ENCODE measurements at regions not wholly inside any gene's neighbourhood (a gene's known extent, or its start where the extent isn't known, plus 50 kb on each side); places are given as distances from the start of the nearest gene placed in this dataset.
"Not testable (repeated sequence)": the region's sequence is repeated elsewhere in the genome, so short reads cannot be mapped to it uniquely, and the experiment has no call there.

DNA sequence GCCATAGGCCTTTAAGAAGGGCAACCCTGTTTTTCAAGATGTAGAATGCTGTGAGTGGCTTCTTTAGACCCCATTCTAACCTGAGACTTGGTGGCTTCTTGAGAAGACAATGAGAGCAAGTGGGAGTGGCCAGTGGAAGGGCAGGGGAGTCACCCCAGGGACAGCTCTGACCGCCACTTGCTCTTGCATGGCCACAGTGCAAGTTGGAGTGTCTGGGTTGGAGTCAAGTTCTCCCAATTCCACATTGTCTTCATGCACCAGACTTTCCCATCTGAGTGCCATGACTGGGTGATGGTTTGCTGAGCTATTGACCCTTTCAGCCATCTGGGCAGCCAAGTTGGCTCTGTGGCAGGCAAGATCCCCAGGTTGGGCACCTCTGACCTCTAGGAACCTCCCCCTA, 148.0 kb upstream of the SKOR2 start:
- DNase-seq = no peak

DNA sequence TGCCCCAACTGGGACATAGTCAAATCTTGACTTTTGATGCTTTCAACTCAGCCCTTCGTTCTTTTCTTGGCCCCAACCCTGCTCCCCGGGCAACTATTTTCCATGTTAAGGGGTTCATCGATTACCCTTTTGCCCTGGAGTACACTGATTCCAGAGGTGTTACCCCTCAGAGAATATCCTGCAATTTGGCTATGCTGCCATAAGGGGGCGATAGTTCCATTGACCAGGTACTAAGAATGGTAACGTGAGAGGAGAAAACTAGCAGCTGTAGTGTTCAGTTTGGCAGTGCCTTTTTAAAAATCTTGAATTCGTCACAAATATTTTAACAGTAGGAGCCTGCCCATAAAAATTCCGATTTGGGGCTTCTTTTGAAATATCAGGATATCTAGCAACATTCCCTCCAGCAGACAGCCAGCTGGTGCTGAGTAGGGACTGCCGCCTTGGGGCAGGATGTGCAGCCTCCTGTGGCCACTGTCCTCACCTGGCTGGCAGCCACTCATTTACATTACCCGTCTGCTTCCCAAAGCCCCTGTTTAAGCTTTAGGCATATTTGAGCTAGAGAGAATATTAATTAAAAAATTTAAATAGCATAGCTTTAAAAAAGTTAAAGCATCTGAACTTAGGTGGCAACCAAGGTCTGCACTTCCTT, 146.3 kb upstream of the SKOR2 start:
- no peak for DNase-seq

DNA sequence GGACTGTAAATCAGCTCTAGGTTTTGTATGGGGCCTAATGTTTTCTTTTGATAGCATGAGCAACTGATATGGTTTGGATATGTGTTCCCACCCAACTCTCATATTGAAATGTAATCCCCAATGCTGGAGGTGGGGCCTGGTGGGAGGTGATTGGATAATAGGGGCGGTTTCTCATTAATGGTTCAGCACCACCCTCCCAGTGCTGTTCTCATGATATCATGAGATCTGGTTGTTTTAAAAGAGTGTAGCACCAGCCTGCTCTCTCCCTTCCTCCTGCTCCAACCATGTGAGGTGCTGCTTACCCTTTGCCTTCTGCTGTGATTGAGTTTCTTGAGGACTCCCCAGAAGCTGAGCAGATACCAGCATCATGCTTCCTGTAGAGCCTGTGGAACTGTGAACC, 140.2 kb upstream of the SKOR2 start:
- no peak for DNase-seq

DNA sequence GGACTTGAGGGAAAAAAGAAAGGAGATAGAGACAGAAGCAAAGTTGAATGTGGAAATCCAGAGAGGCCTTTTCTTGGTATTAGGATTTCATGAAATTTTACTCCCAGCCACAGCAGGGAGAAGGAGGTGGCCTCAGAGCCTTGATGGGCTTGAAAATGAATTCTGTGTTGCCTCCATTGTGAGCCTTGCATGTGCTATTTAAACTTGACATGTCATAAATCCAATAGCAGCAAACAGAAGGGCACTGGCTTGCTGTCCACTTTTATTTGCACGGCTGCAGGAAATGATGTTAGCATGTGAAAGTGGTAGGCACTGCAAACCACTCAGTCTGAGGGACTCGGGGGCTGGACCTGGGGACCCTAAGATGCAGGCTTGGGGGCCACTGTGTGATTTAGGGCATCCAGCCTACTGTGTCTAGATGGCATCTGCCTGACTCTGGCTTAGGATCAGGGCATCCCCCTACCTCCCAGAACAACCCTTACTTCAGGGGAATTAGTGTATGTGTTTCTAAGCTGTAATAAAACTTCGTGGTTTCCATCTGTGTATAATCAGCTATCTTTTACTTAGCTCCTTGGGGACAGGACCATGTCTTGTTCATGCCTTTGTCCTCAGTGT, 139.1 kb upstream of the SKOR2 start:
- no peak for DNase-seq

DNA sequence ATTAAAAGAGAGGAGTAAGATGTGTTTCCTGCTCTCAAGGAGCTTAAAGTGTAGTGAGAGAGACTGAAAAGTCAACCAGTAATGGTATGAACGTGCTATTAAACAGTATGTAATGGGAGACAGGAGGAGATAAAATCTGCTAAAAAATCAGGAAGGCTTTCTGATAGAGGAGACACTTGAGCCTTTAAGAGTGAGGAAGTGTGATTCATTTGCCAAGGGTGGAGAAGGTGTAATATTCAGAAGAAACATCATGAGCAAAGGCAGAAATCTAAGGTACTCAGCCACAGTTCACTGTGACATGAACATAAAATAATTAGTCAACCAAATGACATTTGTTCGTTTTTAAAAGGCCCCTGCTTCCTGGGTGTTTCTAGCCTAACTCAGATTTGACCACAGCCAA, 137.8 kb upstream of the SKOR2 start:
- no peak for DNase-seq

DNA sequence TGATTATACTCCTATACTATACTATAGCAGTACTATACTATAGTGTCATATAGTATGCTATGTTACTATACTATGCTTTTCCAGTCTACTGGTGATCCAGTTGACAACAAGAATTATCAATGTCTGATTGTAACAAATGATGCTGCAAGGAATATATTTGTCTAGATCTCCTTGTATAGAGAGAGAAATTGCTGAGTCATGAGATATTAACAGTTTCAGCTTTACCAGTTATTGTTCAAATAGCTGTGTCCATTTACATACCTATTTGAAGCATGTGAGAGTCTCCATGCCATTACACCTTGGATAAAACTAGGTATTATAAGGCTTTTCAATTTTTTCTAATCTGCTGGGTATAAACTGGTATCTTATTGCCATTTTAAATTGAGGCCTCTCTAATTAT, 136.4 kb upstream of the SKOR2 start:
- DNase-seq = no peak

DNA sequence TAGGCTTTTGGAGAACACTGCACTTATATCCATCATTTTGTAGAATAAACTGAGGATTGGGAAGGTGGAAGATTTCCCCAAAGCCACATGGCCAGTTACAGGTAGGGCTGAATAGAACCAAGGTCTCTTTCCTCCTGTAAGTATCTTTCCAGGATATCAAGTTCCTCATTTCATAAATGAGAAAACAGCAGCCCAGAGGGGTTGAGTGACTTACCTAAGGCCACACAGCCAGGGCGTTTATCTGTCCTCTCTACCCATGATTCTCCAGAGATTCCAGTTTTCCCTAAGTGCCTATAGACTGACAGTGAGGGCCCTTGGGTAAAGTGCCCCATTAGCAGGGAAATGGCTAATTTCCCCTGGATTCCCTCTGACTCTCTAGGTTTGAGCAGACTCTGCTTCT, 132.3 kb upstream of the SKOR2 start:
- no peak for DNase-seq

DNA sequence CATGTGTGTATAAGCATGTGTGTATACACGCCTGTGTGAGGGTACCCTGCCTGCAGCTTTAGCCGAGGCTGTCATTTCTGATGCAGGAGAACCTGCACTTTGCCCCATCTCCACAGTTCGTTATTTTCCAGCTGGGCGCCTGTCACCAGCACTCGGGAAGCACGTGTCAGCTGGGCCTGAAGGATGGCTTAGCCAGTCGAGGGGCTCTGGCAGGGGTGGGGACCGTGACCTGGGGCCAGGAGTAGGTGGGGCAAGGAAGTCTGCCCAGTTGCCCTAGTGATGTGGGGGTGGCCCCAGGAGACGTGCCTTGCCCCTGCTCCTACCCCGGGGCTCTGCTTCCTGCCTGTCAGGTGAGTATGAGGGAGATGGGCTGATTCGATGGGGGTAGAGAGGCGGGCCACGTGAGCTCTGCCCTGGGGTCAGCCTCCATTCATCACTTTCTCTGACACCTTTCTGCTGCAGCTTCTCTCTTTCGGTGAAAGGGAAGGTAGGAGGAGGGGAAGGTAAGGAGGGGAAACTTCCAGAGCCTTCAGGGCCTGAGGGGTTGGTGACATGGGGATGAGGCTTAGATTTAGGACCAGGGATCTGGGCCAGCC, 130.6 kb upstream of the SKOR2 start:
- no peak for DNase-seq

DNA sequence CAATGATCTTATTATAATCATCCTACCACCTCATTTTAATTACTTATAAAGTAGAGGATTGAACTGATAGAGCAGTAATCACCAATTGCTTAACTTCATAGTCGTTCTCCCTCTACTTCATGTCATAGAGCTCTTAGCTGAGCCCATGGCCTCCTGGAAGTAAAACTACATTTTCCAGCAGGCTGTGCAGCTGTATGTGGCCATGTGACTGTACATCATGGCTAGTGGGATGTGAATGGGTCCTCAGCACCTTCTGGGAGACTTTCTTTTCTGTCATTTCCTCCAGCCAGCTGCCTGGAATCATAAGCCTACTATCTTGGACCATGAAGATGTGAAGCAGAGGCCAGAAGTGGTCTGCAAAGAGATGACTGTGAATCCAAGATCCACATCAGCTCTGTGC, 128.7 kb upstream of the SKOR2 start:
- no peak for DNase-seq

DNA sequence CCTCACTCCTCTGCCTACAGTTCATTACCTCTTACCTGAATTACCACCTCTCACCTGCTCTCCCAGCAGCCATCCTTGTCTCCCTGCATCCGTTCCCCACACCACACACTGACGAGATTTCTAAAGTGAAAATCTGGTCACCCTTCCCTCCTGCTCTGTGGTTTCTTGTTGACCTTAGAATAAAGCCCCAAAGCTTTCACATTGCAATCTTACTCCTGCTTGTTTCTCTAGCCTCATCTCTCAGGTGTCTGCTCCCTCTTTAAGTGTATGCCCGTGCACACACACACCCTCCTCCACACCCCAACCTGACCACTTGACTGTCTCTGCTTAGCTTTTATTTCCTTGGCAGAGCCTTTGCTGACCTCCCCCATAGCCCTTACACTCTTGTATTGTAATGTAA, 122.0 kb upstream of the SKOR2 start:
- no peak for DNase-seq

DNA sequence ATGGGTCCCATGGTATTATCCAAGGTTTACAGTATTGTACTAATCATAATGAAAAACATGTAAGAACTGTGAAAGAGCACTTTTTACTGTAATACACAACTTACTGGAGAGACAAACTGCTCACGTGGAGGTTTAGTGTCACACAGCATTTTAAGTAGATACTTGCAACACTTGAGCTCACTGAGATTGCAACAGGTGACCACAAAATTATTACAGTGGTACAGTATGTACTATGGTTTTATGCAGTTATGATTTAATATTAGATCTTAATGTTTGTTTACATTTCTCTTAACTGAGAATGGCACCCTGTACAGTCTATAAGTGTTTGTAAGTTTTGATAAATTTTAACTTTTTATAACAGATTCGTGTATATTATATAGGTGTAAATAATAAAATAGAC, 118.6 kb upstream of the SKOR2 start:
- no peak for DNase-seq

DNA sequence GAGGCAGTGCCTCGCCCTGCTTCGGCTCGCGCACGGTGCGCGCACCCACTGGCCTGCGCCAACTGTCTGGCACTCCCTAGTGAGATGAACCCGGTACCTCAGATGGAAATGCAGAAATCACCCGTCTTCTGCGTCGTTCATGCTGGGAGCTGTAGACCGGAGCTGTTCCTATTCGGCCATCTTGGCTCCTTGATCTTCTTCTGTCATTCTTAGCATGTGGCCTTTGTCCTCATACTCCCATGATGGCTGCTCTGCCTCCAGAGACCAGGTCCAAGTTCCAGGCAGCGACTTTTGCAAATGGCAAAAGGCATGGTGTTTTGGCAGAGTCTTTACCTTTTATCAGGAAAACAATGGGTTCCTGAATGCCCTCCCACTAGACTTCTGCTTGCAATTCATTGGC, 102.6 kb upstream of the SKOR2 start:
- DNase-seq = not testable (repeated sequence)

DNA sequence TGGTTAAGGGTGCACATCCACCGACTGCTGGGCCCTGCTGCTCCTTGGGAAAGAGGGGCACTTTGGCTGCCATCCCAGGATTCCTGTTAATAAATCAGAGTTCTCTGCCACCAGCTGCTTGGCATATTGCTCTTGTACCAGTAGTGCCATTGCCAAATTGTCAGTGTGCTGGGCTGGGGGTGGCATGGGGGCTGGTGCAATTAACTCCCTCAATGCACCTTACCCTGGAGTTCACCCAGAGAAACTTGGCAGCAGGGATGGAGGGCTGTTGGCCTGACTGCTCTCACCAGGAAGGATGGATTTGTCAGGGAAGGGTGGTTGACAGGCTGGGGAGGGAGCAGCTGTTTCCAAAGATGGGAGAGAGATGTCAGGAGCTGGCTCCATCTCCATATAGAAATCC, 94.6 kb upstream of the SKOR2 start:
- DNase-seq = no peak

DNA sequence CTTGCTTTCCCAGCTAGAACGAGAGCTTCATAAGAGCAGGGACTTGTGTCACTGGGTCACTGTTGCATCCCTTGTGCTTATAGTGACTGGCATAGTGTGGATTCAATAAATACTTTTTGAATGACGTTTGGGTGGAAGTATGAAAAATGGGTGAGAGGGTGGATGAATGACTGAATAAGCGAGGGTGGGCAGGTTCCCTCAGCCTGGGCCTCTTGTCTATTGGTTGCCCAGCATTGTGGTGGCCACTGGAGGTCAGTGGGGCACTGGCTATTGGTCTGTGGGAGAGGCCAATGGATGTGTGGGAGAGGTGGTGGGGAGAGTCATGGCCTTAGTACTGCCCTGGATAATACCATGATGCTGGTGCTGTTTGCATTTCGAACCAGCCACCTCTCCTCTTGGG, 93.8 kb upstream of the SKOR2 start:
- no peak for DNase-seq

DNA sequence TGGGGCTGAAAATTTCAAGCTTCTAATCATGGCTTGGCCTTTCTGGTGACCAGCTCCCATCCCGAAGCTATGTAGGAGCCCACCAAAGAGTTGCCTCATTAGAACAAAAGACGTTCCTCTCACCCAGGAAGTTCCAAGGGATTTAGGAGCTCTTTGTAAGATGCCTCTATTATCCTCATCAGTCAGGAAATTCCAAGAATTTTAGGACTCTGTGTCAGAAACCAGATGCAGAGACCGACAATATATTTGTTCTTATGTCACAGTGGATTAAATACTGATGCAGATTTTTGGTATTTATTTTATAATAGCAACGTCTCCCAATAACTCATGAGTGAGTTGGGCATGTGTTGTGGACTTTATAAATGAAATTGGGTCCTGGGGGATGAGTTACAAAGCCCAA, 91.8 kb upstream of the SKOR2 start:
- no peak for DNase-seq

DNA sequence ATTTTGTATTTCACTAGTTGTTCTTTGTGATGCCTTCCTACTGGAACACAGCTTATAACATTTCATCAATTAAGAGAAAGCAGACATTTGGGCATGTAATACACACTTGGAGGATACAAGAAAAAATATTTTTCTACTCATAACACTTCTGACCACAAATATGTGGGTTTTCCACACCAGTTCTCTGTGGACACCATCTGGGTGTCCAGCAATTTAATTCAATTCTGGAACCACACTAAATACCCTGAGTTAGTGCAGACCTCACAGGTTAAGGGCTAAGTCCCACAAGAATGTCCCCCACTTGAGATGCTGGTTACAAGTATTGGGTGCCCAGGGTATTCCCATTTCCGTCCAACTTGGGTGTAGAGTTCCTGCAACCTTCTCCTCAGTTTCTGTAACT, 91.1 kb upstream of the SKOR2 start:
- DNase-seq = no peak

DNA sequence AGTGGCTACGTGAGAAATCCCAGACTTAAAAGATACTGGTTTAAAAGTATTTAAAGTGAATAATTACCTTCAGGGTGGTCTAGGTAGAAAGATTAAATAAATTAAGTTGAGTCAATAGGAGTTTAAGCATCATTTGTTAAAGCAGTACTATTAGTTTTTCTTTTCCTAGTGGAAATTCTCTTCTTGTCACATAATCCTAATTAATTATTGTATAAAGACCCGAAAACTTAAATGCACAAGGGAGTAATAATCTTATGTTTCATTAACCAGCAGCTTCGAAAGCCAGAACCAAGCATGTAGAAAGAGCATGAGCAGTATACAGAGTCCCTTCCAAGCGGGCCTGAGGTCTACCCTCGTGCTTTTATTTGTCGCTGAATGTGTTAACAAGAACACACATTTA, 90.2 kb upstream of the SKOR2 start:
- no peak for DNase-seq

DNA sequence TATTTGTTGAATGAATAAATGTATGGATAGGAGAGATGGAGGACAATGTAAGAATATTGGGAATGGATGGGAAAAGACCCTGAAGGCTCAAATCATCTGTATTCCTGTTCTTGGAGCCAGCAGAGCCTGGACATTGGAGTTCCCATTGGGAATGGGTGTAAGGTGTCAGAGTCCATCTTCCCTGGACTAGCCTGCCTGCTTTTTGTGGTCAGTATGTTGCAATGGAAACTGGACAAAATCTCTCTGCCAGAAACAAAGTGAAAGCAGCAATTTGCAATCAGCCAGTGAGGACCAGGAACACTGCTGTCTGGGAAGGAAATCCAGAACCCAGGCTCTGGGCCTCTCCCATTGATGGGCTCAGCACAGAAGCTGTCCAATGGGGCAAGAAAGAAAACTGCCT, 83.5 kb upstream of the SKOR2 start:
- no peak for DNase-seq

DNA sequence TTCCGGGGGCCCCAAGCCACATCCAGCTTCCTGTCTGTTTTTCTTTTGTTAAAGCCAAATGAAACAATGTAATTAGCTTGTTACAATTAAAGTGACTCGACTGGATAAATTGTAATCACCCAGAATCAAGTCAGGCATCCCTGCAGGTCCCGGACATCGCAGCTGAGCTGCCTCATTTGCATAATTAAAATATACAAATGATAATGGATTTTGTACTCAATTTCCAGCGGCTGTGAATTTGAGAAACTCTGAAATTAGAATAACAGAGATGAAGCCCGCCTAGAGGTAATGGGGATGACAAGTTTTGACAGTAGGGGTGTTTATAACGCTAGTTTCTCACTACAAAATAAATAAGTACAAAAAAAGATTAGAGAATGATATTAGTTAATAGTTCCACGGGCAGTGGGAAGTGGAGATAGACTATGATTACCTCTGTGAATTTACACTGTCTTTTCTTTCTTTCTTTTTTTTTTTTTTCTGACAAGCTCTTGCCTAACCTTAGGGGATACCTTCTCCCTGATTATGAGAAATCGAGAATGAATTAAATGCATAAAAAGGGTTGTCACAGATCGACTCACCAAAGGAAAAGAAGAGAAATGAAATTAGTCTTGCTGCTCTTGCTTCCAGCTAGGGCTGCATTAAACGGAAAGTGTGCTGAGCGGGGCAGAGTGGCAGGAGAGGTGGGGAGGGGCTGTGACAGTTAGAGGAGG, 82.6 kb upstream of the SKOR2 start:
- no peak for DNase-seq

DNA sequence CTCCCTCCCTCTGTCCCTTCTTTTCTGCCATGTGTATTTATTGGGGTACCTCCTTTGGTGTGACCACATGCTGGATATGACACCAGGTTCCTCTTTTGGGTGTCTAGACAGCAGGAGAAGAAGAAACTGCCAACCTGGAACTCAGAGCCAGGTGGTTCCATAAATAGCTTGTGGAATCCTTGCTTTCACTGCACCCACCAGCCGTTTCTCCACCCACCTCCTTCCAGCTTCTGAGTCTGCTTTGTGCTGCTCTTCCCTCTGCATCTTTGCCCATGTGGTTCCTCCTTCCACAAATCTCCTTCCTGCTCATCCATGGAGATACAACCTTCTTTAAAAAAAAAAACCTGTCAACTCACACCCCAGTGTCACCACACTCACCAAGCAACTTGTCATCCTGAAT, 80.2 kb upstream of the SKOR2 start:
- DNase-seq = no peak

DNA sequence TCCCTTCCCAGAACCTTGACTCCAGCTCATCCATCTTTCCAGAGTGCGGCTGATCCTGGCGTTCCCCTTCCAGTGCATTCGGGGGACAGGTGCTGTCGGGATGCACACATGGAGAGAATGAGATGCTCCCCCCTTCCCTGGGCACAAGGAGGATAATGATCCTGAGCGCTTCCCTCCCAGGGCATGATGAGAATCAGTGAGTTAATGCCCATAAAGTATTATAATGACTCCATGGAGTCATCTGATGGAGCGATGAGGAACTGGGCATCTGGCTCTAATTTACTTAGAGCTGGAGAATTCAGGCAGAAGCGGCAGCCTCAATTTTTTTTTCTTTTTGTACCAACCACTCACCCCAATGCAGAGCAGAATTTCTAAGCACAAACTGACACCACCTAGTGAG, 79.6 kb upstream of the SKOR2 start:
- no peak for DNase-seq

DNA sequence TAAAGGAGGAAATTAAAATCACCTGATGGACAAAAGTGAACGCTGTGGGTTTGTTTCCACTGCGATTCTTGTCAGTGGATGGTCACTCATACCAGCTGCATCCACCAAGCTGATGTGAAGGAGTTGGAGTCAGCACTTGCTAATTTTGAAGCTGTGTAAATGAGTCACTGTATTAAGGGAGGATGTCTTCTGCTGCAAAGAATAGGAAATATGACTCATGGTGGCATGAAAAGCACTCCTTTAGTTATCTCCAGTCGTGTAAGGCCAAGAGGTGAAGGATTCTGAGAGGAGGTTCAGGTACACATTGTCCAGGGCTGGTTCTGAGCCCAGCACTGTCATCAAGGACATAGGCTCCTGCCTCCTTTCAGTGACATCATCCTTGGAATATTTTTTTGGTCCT, 71.7 kb upstream of the SKOR2 start:
- DNase-seq = no peak

DNA sequence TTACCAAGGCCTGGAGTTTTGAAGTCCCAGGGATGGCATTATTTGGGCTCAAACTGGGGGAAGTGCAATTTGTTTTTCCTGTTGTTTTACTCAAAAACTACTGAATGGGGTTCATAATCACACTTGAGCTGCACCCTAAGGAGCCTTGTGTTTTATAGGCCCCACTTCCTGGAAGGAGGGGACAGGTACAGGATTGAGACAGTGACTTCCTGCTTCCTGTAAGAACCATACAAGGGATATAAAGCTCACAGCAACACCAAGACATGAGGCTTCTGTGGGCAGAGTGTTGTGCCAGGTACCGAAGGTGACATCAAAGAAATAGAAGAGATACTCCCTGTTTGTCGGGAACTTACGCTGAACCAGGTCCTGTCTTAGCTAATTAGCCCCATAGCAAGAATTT, 70.4 kb upstream of the SKOR2 start:
- DNase-seq = peak in 1 of 5 experiments; percentile 2

DNA sequence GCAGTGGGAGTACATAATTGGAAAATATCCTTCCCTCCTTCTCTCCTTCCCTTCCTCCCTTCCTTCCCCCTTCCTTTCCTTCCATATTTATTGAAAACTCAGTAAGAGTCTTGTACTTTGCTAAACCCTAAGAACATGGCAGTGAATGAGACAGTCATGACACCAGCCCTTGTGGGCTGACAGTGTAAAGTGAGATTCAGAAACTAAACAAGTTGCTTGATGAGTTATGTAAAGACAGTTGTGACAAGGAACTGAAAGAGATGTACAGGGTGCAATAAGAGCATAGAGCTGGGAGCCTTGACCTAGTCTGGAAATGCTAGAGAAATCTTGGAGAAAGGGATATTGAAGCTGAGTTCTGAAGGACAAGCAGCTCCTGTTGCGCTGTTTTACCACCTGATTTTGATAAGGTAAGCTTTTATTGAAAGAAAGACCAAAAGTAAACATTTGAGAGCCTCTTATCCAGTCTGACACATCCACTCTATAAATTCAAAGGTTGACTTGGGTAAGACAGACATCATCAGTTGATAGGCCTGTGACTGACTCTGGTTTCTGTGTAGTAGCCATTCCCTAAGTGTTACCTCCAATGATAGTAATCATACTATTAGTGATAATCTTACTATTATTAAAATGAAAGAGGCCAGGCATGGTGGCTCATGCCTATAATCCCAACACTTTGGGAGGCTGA, 66.5 kb upstream of the SKOR2 start:
- DNase-seq = no peak
